ENCODE measurements at regions not wholly inside any gene's neighbourhood (a gene's known extent, or its start where the extent isn't known, plus 50 kb on each side); places are given as distances from the start of the nearest gene placed in this dataset.

GRCh38 chr4:158422546-158422945, 99.1 kb upstream of the RXFP1 start:
- no peak for TF ChIP-seq CTCF (IDR thresholded peaks at IDR 0.05; ENCODE audit: poor library complexity)
- no peak for TF ChIP-seq EZH2 (IDR thresholded peaks at IDR 0.05; ENCODE audit: borderline replicate concordance)
